Astrocyte of the spinal cord (primary cell): ENCODE measurements at regions not wholly inside any gene's neighbourhood (a gene's known extent, or its start where the extent isn't known, plus 50 kb on each side); places are given as distances from the start of the nearest gene placed in this dataset.

Experiments used
- DNase-seq: peaks from one replicate; pipeline ENCODE4 v3.0.0; 2011; ENCODE audit warnings: low read depth, low spot score
- H3K4me3 ChIP-seq: 2 replicates; pipeline ENCODE4 v1.5.1; 2011; ENCODE audit warnings: low read depth, mild to moderate bottlenecking, low read length, moderate library complexity
- in situ Hi-C: cut with HindIII; loops from 2 replicates; pipeline ENCODE4 v1.10.0; 2017; ENCODE audit warnings: low sequenced_read_pairs
- TF ChIP-seq, protein P1 (sequence below): IDR thresholded peaks from 2 replicates; pipeline ENCODE4 v1.5.1; 2012; ENCODE audit warnings: low read depth, mild to moderate bottlenecking, low read length, inconsistent platforms

DNA sequence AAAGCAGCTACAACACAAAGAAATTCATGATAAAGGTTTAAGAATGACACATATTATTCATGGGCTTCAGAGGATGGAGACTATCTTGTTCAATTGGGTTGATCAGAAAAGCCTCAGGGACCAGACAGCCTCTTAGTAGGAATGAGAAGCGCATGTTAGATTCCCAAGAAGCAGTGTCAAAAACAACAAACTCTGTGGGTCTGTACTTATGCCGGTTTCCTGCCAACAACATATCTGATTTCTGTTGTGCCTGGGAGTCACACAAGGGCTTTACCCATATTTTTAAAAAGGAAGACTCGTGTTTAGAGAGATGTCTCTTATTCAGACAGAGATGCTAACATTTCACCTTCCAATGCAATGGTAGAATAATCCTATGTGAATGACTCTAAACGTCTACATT lies 2180.6 kb upstream of the CELF4 start:
- DNase-seq: no peak
- in situ Hi-C loops: no loop called here
- TF ChIP-seq, protein P1, sequence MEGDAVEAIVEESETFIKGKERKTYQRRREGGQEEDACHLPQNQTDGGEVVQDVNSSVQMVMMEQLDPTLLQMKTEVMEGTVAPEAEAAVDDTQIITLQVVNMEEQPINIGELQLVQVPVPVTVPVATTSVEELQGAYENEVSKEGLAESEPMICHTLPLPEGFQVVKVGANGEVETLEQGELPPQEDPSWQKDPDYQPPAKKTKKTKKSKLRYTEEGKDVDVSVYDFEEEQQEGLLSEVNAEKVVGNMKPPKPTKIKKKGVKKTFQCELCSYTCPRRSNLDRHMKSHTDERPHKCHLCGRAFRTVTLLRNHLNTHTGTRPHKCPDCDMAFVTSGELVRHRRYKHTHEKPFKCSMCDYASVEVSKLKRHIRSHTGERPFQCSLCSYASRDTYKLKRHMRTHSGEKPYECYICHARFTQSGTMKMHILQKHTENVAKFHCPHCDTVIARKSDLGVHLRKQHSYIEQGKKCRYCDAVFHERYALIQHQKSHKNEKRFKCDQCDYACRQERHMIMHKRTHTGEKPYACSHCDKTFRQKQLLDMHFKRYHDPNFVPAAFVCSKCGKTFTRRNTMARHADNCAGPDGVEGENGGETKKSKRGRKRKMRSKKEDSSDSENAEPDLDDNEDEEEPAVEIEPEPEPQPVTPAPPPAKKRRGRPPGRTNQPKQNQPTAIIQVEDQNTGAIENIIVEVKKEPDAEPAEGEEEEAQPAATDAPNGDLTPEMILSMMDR: no peak
- H3K4me3 ChIP-seq: no peak overlapping the region

DNA sequence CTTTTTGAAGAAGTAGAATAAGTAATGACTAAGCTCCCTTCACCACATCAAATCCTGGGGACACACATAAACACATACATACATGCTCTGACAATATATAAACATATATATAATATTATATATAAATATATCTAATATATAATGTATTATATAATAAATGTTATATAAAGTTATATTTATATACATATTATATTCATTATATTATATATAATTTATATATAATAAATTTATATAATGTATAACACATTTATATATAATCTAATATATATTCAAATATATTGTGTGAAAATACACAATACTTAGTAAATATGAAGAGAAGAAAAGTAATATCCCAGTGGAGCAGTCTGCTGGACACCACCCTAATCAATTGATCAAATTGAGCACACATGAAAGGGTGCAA lies 2177.9 kb upstream of the CELF4 start:
- TF ChIP-seq, protein P1: no peak
- in situ Hi-C loops: no loop called here
- no peak overlapping the region for H3K4me3 ChIP-seq

DNA sequence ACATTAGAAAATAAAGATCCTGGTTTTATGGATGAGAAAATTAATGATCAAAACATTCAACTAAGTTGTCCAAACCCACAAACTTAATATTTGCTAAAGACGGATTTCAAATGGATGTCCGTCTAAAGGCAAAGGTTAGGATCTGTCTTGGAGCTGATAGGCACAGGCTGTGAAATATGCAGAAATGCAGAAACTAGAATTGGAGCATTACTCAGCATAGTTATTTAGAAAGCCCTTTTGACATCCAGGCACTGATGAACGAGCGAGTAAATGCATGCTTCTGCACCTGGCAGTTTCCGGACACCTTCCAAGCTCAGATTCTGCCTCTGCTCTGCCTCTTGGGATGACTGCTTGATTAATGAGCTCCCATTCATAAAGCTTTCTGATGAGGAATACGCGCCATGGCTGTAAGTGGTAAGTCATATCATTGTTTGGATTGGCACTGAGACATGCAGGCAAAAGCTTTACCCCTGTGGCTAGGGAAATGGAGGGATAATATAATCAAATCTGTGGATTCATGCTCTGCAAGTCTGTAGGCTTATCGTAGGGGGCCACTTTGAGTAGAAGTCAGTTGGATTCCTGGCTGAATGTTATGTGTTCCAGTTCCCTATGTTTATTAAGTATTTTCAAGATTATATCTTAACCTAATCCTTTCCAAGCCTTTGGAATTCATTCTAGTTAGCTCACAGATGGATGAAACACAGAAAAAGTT lies 2176.3 kb upstream of the CELF4 start:
- H3K4me3 ChIP-seq: no peak overlapping the region
- TF ChIP-seq, protein P1: no peak
- in situ Hi-C loops: no loop called here
- DNase-seq: peak; percentile 59

More for the DNA sequence above, 2177.9 kb upstream of the CELF4 start:
- DNase-seq: no peak

DNA sequence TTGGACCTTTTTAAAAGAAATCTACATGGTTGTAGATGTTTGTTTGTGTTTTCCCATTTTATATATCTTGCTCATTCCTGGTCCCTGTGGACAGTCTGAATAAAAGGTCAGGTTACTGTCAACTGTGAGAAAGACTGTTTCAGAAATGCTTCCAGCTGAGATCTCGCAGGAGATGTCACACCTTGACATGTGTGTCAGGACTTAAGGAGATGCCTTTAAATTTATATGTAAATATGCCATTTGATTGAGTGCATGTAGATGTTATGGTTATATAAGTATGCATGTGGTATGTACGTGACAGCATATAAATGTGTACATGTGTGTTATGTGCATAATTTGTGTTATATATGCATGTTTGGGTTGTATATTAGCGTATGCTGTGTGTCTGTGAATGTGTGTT lies 2172.3 kb upstream of the CELF4 start:
- no peak for DNase-seq
- in situ Hi-C loops: no loop called here
- H3K4me3 ChIP-seq: no peak overlapping the region
- TF ChIP-seq, protein P1: no peak

DNA sequence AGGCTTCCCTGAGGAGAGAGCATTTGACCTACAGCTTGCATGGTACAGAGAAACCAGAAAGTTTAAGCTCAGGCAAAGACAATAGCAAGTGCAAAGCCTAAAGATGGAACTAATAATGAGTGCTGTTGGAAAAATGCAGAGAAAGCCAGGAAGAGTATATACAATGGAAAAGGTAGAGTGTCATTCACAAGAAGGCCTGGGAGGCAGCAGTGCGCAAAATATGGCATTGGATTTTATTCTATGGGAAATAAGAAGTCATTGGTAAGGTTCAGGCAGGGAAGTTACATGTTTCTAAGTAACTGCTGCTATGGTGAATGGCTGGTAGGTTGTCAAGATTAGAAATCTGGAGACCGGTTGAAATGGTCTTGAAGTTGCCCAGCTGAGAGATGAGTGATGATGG lies 2167.3 kb upstream of the CELF4 start:
- H3K4me3 ChIP-seq: no peak overlapping the region
- TF ChIP-seq, protein P1: peak; percentile 12
- no peak for DNase-seq
- in situ Hi-C loops: no loop called here

DNA sequence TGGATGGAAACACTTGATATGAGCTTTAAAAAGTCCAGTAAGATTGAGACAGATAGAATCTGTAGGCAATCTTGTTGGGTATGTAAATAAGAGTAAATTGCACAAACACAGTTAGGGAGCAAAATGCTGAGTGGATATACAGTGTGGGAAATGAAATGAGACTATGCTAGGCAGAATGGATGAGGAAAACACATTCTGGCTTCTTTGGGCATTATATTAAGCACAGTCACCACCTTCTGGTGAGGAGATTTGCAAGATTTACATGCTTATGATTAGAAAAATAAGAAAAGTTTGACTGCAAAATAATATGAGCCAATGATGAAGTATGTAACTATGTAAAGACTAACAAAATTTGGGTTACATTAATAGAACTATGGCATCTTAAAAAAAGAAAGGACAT lies 2165.0 kb upstream of the CELF4 start:
- no peak for DNase-seq
- in situ Hi-C loops: no loop called here
- TF ChIP-seq, protein P1: no peak
- H3K4me3 ChIP-seq: no peak overlapping the region
